ENCODE measurements at regions not wholly inside any gene's neighbourhood (a gene's known extent, or its start where the extent isn't known, plus 50 kb on each side); places are given as distances from the start of the nearest gene placed in this dataset.

DNA sequence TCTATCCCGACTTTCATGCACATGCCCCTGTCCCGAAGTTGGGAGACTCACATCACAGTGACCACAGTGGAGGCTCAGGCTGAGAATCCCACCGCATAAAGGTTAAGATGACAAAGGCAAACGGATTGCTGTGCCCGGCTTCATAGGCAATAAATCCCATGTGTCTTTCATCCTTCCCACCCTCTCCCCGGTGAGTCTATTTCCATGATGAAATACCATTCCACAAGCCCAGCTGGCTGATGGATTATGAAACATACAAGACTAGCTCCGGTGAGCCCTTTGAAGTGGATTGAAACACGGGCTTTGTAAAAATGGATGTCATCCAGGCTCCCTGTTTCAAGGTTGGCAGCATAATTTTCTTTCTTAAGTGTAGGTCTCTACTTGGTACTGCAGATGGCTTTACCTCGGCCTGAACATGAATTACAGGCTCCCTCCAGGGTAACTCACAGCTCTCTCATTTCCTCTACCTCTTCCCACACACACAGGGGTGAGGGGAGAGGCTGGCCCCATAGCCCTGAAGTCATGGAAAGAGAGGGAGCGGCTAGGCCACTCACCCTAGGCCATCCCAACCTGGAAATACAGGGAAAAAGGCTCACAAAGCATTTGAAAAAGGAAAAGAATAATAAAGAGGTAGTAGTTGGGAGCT is 92.0 kb upstream of the CALN1 start:
- TF ChIP-seq, protein P1, sequence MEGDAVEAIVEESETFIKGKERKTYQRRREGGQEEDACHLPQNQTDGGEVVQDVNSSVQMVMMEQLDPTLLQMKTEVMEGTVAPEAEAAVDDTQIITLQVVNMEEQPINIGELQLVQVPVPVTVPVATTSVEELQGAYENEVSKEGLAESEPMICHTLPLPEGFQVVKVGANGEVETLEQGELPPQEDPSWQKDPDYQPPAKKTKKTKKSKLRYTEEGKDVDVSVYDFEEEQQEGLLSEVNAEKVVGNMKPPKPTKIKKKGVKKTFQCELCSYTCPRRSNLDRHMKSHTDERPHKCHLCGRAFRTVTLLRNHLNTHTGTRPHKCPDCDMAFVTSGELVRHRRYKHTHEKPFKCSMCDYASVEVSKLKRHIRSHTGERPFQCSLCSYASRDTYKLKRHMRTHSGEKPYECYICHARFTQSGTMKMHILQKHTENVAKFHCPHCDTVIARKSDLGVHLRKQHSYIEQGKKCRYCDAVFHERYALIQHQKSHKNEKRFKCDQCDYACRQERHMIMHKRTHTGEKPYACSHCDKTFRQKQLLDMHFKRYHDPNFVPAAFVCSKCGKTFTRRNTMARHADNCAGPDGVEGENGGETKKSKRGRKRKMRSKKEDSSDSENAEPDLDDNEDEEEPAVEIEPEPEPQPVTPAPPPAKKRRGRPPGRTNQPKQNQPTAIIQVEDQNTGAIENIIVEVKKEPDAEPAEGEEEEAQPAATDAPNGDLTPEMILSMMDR (conservative IDR thresholded peaks at IDR 0.05), result no peak
- no peak for TF ChIP-seq ZFX (IDR thresholded peaks at IDR 0.05)

Measured in C4-2B (cell line).